ENCODE measurements at regions not wholly inside any gene's neighbourhood (a gene's known extent, or its start where the extent isn't known, plus 50 kb on each side); places are given as distances from the start of the nearest gene placed in this dataset.

DNA sequence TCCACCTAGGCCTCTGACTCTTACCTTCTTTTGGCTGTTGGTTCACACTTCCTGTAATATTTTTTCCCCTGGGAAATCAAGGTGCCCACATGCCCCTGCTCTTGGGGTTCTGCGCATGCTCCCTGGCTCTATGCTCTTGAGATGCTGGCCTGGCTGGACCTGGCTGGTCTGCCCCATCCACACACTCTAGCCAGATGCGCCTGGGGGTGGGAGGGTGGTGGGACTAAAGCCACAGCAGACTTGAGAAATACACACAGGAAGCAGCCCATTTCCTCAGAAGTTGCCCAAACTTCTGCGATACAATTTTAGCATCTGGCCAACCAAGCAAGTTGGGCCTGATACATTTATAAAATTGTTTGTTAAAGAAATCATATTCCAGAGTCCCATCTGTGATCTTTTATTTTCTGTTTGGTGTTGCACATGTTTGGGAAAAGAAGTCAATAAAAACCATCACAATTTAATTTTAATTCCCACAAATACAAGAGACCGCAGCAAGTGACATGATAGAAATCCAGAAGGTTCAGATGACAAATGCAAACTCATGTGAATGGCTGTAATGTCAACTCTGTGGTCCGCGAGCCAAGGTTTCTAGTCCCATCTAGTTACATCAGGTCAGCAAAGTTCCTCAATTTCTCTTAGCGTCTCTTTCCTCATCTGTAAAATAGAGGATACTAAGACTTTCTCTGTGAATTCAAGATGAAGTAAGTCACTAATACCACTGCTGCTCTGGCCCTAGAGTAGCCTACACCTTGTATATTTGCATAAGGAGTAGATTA, 55.9 kb upstream of the MEF2A start:
- H3F3A ChIP-seq (ENCODE audit: insufficient read depth, low read length): no peaks in the 10 kb centered on the region; the same call in 1 of the 2 replicates
- H3K79me2 ChIP-seq (ENCODE audit: insufficient read depth, low read length): no peaks in the 10 kb centered on the region
- no peaks in the 10 kb centered on the region for H4K20me1 ChIP-seq (ENCODE audit: insufficient read depth, low read length)
- peak overlapping the region; percentile 40; the same call in 1 of the 2 replicates for H3K9ac ChIP-seq (ENCODE audit: low read length)
- peak overlapping the region; percentile 43 for H3K4me3 ChIP-seq (ENCODE audit: low read depth, low read length, poor library complexity, severe bottlenecking)
- no peaks in the 10 kb centered on the region for H3K36me3 ChIP-seq (ENCODE audit: insufficient read depth, low read length)
- no peaks in the 10 kb centered on the region for H3K27me3 ChIP-seq (ENCODE audit: insufficient read depth, low read length)
- no peak for TF ChIP-seq EZH2 (IDR thresholded peaks at IDR 0.05; ENCODE audit: borderline replicate concordance, low read length)
- TF ChIP-seq, protein P1, sequence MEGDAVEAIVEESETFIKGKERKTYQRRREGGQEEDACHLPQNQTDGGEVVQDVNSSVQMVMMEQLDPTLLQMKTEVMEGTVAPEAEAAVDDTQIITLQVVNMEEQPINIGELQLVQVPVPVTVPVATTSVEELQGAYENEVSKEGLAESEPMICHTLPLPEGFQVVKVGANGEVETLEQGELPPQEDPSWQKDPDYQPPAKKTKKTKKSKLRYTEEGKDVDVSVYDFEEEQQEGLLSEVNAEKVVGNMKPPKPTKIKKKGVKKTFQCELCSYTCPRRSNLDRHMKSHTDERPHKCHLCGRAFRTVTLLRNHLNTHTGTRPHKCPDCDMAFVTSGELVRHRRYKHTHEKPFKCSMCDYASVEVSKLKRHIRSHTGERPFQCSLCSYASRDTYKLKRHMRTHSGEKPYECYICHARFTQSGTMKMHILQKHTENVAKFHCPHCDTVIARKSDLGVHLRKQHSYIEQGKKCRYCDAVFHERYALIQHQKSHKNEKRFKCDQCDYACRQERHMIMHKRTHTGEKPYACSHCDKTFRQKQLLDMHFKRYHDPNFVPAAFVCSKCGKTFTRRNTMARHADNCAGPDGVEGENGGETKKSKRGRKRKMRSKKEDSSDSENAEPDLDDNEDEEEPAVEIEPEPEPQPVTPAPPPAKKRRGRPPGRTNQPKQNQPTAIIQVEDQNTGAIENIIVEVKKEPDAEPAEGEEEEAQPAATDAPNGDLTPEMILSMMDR (IDR thresholded peaks at IDR 0.05; ENCODE audit: low read length): no peak
- no peaks in the 10 kb centered on the region for H3K9me2 ChIP-seq (ENCODE audit: low read depth, low read length)
- peak overlapping the region; percentile 93 for H3K27ac ChIP-seq (ENCODE audit: low read depth, low read length, poor library complexity, severe bottlenecking)
- H3K9me3 ChIP-seq (ENCODE audit: low read length): no peaks in the 10 kb centered on the region; the same call in 1 of the 2 replicates
- H2AFZ ChIP-seq (ENCODE audit: low read length): no peak overlapping the region
- peak overlapping the region; percentile 62 for H3K4me2 ChIP-seq (ENCODE audit: low read length)
- H3K4me1 ChIP-seq (ENCODE audit: insufficient read depth, low read length, severe bottlenecking): peaks cover 91% of the 10 kb centered on the region

DNA sequence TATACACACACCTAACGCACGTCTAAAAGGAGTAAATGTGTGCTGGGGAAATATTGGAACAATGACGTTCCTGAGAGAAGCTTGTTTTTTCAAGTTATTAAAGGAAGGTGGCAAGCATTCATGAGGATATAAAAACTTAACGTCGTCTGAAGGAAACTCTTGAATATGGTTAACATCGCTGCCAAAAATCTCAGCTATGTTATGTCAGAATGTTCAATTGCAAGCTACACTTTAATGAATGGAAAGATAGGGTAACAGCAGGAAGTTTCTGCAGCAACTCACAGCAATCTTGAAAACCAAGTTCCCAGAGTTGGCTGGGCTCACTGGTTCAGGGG, 54.3 kb upstream of the MEF2A start:
- peak overlapping the region; percentile 93 for H3K27ac ChIP-seq (ENCODE audit: low read depth, low read length, poor library complexity, severe bottlenecking)
- H3K4me2 ChIP-seq (ENCODE audit: low read length): peak overlapping the region; percentile 62
- H3K4me3 ChIP-seq (ENCODE audit: low read depth, low read length, poor library complexity, severe bottlenecking): peak overlapping the region; percentile 46
- H3K9ac ChIP-seq (ENCODE audit: low read length): peak overlapping the region; percentile 51; the same call in 1 of the 2 replicates
- TF ChIP-seq, protein P1 (IDR thresholded peaks at IDR 0.05; ENCODE audit: low read length): no peak
- TF ChIP-seq EZH2 (IDR thresholded peaks at IDR 0.05; ENCODE audit: borderline replicate concordance, low read length): no peak
- no peaks in the 10 kb centered on the region for H3K9me2 ChIP-seq (ENCODE audit: low read depth, low read length)
- H3K4me1 ChIP-seq (ENCODE audit: insufficient read depth, low read length, severe bottlenecking): peaks cover 93% of the 10 kb centered on the region
- no peaks in the 10 kb centered on the region for H3K36me3 ChIP-seq (ENCODE audit: insufficient read depth, low read length)
- no peaks in the 10 kb centered on the region for H3K27me3 ChIP-seq (ENCODE audit: insufficient read depth, low read length)
- H3K79me2 ChIP-seq (ENCODE audit: insufficient read depth, low read length): no peaks in the 10 kb centered on the region
- no peaks in the 10 kb centered on the region; the same call in 1 of the 2 replicates for H3K9me3 ChIP-seq (ENCODE audit: low read length)
- H3F3A ChIP-seq (ENCODE audit: insufficient read depth, low read length): no peaks in the 10 kb centered on the region; the same call in 1 of the 2 replicates
- no peaks in the 10 kb centered on the region for H4K20me1 ChIP-seq (ENCODE audit: insufficient read depth, low read length)
- H2AFZ ChIP-seq (ENCODE audit: low read length): no peak overlapping the region

DNA sequence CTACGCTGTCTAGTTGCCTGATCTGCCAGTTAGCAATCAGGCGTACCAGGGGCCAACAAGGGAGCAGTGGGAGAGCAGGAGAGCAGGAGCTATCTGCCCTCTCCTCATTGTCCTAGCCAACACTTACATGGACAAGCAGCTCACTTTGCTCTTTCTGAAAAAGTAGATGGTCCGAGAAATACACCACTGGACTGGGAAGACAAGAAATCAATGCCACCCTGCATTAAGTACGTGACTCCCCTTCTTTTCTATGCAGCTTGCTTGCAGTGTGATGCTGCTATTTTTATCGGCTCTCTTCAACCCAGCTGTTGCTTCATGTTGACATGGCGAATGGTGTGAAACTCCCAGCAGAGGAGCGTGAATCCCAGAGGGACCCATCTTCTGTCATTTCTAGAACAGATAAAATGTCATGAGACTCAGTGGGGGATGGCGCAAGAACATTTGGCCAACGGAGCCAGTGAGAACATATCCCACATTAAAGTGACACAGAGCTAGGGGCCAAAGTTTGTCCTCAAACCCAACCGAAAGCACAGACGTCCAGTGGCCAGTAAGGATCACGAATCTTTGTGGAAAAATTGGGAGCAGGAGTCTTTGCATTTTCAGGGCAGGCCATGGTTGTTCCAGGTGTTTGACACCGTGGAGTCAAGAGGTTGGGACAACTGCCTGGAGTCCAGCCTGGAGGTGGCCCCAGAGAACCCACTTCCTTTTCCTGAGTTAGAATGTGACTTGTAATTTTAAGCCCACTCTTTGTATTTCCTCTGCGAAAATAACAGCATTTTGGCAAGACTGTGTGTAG, 53.7 kb upstream of the MEF2A start:
- Histone ChIP-seq H3K9me2 (ENCODE audit: low read depth, low read length) (no peaks in the 10 kb centered on the region), H3K27ac (ENCODE audit: low read depth, low read length, poor library complexity, severe bottlenecking) (peak overlapping the region; percentile 93), H3K4me2 (ENCODE audit: low read length) (peak overlapping the region; percentile 62), H4K20me1 (ENCODE audit: insufficient read depth, low read length) (no peaks in the 10 kb centered on the region), H2AFZ (ENCODE audit: low read length) (no peak overlapping the region), H3F3A (ENCODE audit: insufficient read depth, low read length) (no peaks in the 10 kb centered on the region; the same call in 1 of the 2 replicates), H3K27me3 (ENCODE audit: insufficient read depth, low read length) (no peaks in the 10 kb centered on the region), H3K4me3 (ENCODE audit: low read depth, low read length, poor library complexity, severe bottlenecking) (peak overlapping the region; percentile 46), H3K4me1 (ENCODE audit: insufficient read depth, low read length, severe bottlenecking) (peaks cover 88% of the 10 kb centered on the region), H3K9me3 (ENCODE audit: low read length) (no peaks in the 10 kb centered on the region; the same call in 1 of the 2 replicates), H3K9ac (ENCODE audit: low read length) (peak overlapping the region; percentile 51; the same call in 1 of the 2 replicates), H3K36me3 (ENCODE audit: insufficient read depth, low read length) (no peaks in the 10 kb centered on the region), H3K79me2 (ENCODE audit: insufficient read depth, low read length) (no peaks in the 10 kb centered on the region)
- TF ChIP-seq EZH2 (IDR thresholded peaks at IDR 0.05; ENCODE audit: borderline replicate concordance, low read length): no peak
- TF ChIP-seq, protein P1 (IDR thresholded peaks at IDR 0.05; ENCODE audit: low read length): 0 out of 2 replicates have a peak, but pooled peaks have one; percentile 17
